ENCODE measurements at regions not wholly inside any gene's neighbourhood (a gene's known extent, or its start where the extent isn't known, plus 50 kb on each side); places are given as distances from the start of the nearest gene placed in this dataset.

GRCh38 chr10:121187391-121187790 lies 336.2 kb downstream of the WDR11 start:
- TF ChIP-seq CTCF (conservative IDR thresholded peaks at IDR 0.05; ENCODE audit: low read depth in 2 of 2) (no peak), POLR2AphosphoS5 (IDR thresholded peaks at IDR 0.05; ENCODE audit: low read depth) (no peak), REST (IDR thresholded peaks at IDR 0.05; ENCODE audit: unreplicated experiment) (no peak), CREB1 (CRISPR knock-in tag; IDR thresholded peaks at IDR 0.05; ENCODE audit: low read depth) (no peak), EZH2 (IDR thresholded peaks at IDR 0.05; ENCODE audit: low read depth, unreplicated experiment) (no peak), EZH2phosphoT487 (IDR thresholded peaks at IDR 0.05; ENCODE audit: unreplicated experiment) (no peak)

Measured in GM23338 (cell line).